HG03139 (cell line): ENCODE measurements at regions not wholly inside any gene's neighbourhood (a gene's known extent, or its start where the extent isn't known, plus 50 kb on each side); places are given as distances from the start of the nearest gene placed in this dataset.

Source experiments
- ATAC-seq: cut with Tn5 transposase; IDR thresholded peaks from one replicate; pipeline ENCODE4 v1.9.1; 2021; ENCODE audit not compliant: unreplicated experiment

DNA sequence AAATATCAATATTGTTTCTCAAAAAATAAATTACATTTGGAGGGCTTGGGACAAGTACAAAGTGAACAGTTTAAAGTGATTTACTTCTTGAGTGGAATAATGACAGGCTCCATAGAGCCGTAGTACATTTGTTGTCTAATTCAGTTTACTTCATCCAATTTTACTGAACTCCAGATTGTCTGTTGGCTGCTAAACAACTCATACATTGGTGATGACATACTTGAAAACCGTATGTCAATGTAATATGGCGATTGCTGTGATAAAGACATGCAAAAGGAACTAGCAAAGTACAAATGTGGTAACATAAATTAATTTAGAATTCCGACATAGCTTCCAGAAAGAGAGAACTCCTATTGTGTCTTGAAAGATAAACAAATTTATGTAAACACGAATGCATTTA lies 1197.5 kb upstream of the CDH18 start:
- ATAC-seq = no peak

- ATAC-seq = no peak
These were observed 1196.6 kb upstream of the CDH18 start for GRCh38 chr5:21184581-21184980.

DNA sequence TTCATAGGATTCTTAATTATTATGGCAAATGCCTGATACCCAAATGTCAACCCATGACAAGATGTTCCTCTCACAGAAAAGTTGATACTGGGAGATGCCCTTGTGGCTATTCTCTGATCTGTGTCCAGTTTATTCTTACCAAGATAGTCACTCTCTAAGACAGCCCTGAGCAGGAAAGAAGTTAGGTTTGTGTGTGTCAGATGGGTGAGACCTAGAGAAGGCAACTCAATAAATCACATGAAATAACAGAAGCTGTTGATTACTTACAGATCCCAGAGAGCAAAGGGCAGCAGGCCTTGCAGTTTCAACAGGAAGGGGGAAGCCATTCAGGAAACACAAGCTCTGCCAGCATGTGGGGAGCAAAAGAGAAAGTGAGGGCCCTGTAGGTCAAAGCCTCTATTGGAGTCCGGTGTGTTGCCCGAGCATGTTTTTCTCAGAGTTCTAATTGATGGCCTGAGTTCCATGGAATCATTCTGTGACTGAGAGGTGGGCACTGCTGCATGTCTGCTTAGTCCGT lies 1193.7 kb upstream of the CDH18 start:
- ATAC-seq = no peak

DNA sequence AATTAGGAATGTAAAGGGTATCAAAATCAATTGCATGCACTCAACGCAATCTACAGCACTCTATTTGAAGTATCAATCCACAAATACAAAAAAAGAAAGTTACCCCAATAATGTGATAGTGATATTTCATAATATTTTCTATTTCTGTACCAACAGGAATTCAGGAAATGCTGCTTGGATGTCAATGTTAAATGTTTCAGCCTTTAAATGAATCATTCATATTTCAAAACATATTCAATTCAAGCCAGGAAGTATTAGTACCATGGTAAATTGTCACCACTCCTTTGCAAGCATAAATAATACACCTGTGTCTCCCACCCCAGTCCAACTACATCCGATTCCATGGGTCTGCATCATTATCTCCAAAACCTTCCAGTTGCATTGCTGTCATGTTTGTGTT lies 1185.5 kb upstream of the CDH18 start:
- ATAC-seq = no peak

GRCh38 chr5:21173036-21173435 lies 1185.0 kb upstream of the CDH18 start:
- no peak for ATAC-seq

GRCh38 chr5:21171038-21171437 lies 1183.0 kb upstream of the CDH18 start:
- no peak for ATAC-seq

DNA sequence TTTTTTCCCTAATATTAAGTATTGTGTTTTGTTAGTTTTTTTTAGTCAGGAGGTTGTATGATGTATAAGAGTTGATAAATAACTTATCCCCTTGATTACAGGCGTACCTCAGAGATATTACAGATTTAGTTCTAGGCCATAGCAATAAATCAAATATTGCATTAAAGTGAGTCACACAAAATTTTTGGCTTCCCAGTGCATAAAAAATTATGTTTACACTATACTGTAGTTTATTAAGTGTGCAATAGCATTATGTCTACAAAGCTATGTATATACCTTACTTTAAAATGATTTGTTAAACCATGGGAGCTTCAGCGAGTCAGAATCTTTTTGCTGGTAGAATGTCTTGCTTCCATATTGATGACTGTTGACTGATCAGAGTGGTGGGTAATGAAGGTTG lies 1180.6 kb upstream of the CDH18 start:
- no peak for ATAC-seq

DNA sequence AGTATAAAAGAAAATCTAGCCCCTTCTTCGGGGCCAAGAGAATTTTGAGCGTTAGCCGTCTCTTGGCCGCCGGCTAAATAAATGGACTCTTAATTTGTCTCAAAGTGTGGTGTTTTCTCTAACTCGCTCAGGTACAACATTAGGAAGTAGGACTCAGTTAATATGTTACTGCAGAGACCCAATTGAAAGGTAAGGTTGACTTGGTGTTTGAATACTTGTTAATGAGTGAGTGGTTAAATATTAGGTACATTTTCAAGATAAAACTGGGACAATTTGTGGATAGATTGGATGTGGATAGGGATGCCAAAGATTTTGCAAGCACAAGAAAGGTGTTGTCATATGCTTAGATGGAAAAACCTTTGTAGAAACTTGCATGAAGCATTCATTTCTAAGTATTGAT lies 1177.3 kb upstream of the CDH18 start:
- no peak for ATAC-seq

- ATAC-seq = no peak
These were observed 1176.4 kb upstream of the CDH18 start for GRCh38 chr5:21164425-21164824.

DNA sequence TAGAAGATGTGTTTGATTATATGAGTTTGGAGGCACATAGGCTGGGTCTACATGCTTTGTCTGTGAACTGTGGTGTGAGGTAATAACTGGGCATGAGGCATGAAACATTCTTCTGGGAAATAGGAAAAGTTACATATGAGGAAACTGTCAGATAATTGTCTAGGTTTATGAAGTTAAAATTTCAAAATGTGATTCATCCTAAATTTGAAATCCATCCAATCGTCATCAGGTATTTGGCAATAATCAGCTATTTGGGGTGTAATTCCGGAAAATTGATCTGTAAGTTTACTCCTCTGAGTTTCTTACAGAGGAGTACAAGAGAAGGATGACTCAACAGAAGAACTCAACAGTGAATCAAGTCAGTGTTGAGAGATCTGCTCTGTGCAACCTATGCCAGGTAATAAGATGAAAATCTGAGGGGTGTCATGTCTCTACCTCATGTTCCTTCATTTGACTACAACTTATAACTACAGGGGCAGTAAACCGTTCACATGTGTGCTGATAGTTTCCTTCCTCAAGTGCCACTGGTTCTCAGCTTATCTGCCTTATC lies 1171.6 kb upstream of the CDH18 start:
- ATAC-seq = no peak

DNA sequence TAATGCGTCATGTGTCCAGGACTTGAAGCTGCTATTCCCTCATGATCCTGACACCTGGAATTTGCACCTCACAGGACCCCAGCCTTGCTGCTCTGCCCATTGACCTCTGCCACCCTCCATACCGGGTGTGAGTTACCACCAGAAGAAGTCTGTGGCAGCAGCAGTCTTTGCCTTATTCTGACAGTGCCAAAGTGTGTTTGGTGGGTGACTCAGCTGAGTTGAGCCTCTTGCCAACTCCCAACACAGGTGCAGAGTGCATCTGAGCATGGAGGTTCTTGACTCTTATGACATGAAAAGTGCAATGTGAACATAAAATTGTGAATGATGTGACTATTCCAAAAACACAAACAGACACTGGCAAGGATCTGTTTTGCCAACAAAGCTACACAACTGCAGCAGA lies 1166.5 kb upstream of the CDH18 start:
- no peak for ATAC-seq

DNA sequence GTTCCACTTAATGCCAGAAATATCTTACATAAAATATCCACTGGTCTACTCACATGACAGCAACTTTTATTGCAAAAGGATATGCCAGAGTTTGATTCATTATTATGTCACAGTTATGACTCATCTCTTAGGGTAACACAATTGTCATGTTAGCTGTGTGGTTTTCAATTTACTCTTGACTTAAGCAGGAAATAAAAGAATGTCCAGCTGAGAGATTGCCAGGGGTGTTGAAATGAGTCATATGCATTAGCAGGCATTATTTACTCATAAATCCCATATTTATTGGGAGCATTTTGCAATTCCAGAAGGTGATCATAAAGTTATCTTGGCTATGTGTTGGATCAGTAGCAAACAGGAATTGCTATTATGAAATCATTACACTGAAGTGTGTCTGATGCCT lies 1164.6 kb upstream of the CDH18 start:
- ATAC-seq = no peak

DNA sequence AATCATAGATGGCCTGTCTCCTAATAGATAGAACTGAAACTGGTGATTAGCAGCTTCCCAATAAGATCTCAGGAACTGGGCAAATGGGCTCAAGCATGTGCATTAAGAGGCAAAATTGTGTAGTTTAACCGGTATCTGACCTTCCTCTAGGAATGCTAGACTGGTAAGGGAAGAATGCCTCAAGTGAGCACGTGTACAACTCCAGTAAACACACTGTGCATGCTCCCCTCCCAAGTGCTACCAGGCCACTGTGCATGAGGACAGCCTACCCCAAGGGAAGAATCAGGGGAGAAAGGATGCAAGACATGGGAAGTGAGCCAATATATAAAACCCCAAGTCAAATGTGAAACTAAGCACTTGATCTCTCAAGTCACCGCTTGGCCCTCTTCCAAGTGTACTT lies 1157.4 kb upstream of the CDH18 start:
- ATAC-seq = no peak

GRCh38 chr5:21143686-21144085 lies 1155.7 kb upstream of the CDH18 start:
- ATAC-seq = no peak

DNA sequence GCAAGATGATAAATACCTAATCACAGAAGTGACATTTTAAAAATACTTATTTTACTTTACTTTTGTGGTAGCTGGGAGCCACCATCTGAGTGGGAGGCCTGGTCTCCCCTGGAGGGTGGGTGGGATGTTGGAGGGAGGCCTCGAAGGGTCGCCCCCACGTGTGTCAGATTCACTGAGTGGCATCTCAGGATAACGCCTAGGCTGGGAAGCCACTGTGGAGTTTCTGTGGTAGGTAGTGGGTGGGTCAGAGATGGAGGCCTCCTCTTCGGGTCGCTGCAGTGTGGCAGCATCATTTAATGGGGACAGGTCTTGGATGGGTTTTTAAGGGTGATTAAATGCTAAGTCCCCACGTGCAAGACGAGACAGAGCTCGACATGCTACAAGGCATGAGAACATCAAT lies 1154.8 kb upstream of the CDH18 start:
- no peak for ATAC-seq

DNA sequence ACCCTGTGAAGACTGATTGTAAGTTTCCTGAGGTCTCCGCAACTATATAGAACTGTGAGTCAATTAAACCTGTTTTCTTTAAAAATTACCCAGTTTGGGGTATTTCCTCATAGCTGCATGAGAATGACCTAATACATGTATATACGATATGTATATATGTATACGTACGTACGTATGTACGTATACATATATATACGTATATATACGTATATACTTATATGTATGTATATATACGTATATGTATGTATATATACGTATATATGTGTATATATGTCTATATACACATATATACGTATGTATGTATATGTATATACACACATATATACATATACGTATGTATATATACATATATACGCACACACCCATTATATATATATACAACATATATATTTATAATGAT lies 1153.0 kb upstream of the CDH18 start:
- no peak for ATAC-seq

DNA sequence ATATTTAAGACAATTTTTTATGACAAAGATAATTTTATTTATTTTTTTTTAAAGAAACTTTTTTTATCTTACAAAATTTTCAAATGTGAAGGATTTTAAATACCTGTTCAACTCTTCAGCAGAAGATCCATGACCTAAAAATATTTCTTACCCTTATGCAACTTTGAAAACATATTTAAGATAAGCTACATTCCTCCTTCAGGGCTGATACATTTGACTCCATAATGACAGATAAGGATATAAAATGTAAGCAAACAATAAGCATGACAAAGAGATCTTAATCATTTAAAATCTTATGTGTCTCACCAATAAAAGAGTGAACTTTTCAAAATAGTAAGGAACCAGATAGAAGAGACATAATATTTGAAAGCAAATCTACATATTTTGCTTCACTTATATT lies 1138.2 kb upstream of the CDH18 start:
- ATAC-seq = no peak

GRCh38 chr5:21125238-21125983 lies 1137.4 kb upstream of the CDH18 start:
- ATAC-seq = no peak

DNA sequence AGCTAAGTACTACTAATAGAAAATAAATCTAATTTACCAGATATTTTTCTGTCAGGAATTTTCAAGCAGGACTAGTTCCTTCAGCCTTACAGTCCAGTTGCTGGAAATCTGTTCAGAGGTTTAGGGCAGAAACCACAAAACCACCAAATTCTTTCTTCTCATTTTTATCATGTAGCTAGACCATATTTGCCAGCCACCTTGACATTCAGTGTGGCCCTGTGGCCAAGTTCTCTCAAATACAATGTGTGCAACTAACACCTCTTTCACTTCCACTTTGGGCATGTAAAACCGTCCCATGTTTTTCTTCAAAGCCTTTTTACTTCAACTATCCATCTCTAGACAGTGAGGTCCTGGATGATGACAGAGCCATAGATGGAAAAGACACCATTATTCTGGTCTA lies 1133.2 kb upstream of the CDH18 start:
- no peak for ATAC-seq

DNA sequence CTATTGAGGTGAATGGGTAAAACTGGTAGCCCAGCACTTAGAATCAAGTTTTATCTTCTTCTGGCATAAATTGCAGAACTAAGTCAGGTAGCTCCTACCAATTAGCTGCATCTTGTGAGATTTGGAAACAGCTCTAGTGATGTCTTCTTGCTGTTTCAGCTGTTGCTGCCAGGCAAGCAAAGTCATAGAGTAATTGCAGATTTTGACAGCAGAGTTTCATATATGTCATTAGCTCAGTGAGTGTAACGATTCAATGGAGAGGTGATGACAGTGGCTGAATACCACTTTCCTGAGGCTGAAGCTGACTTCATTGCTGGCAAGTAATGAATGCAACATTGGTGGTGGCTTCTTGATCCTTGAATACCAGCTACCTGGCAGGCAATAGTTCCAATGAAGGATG lies 1109.7 kb upstream of the CDH18 start:
- no peak for ATAC-seq

DNA sequence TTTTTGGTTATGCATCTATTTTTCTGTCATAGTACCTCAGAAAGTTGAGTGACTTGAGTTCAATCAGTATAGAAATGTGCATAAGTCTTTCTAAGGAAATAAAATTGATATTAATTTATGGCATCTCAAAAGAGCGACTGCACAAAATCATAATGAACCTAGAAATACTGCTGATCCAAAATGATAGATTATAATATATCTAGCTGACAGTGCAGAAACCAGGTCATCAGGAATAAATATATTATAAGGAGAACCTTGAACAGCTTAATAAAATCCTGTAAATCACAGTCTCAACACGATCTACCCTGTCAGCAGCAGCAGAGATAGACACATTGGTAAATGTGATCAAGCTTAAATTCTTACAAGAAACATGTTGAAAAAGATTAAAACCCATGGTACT lies 1106.6 kb upstream of the CDH18 start:
- no peak for ATAC-seq

- no peak for ATAC-seq
These were observed 1099.8 kb upstream of the CDH18 start for GRCh38 chr5:21087766-21088165.

DNA sequence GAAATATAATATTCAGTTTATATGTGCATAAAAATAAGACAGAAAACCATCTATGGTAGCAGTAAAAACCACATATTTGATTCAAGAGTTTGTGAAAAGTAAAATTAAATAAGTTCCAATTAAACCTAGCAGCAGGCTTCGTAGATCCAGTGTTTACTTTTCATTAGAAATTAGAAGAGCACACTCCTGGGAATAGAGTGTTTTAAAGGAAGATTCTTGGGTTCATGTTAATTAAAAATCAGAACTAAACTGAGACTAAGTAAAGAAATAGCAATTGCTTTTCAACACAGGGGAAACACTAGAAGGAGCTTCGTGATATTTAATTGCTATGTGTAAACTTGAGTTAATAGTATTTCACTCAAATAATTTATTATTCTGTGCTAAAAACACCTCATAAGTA lies 1097.8 kb upstream of the CDH18 start:
- ATAC-seq = no peak
